Esophagus (tissue), 2 donors: ENCODE measurements at regions not wholly inside any gene's neighbourhood (a gene's known extent, or its start where the extent isn't known, plus 50 kb on each side); places are given as distances from the start of the nearest gene placed in this dataset.

Experiments
- H3K27ac ChIP-seq, 2 donors: one replicate each; pipeline ENCODE4 v1.5.1; 2013; ENCODE audit warnings: low read depth in 2 of 2, mild to moderate bottlenecking in 2 of 2, inconsistent platforms in 1 of 2, low read length in 1 of 2, moderate library complexity in 1 of 2
- H3K27me3 ChIP-seq, 2 donors: one replicate each; pipeline ENCODE4 v1.6.1; 2013; ENCODE audit warnings: low read length in 2 of 2, control low read depth in 1 of 2, mild to moderate bottlenecking in 1 of 2; ENCODE audit not compliant: insufficient read depth in 2 of 2, control insufficient read depth in 1 of 2
- H3K36me3 ChIP-seq, 2 donors: one replicate each; pipeline ENCODE4 v1.6.1; 2013; ENCODE audit warnings: low read length in 1 of 2; ENCODE audit not compliant: control insufficient read depth in 2 of 2, insufficient read depth in 2 of 2
- H3K4me1 ChIP-seq, 2 donors: one replicate each; pipeline ENCODE4 v1.6.1; 2013; ENCODE audit warnings: low read length in 1 of 2; ENCODE audit not compliant: control insufficient read depth in 2 of 2, insufficient read depth in 2 of 2
- H3K4me3 ChIP-seq, 2 donors: one replicate each; pipeline ENCODE4 v1.5.1; 2013; ENCODE audit warnings: low read length in 2 of 2, mild to moderate bottlenecking in 2 of 2, low read depth in 1 of 2, moderate library complexity in 1 of 2
- H3K9me3 ChIP-seq, 2 donors: one replicate each; pipeline ENCODE4 v1.6.1; 2013; ENCODE audit warnings: mild to moderate bottlenecking in 2 of 2, low read depth in 1 of 2, low read length in 1 of 2, moderate library complexity in 1 of 2; ENCODE audit not compliant: control insufficient read depth in 2 of 2, insufficient read depth in 1 of 2
- WGBS, 2 donors: extraction: QIAGEN DNeasy Blood & Tissue Kit; methylation state at CpG; one replicate each; pipeline ENCODE4 v1.1.7; 2013; 5-methylcytosine and 5-hydroxymethylcytosine counted together
- donor health status: healthy with polysubstance abuse.
- donor health status: Bipolar disorder and iron deficiency.

DNA sequence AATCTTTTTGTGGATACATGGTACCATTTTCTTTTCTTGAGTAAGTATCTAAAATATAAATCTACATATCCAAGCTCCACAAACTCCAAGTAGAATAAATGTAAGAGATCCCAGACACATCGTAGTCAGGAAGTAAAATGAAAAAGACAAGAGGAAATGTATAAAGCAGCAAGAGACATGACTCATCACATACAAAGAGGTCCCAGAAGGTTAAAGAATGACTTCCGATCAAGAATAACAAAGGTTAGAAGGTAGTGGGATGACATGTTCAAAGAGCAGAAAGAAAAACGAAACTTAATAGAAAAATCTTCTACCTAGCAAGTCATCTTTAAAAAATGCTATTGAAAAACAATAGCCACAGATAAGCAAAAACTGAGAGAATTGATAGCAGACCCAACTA lies 705.8 kb downstream of the NR2F2 start:
- H3K27me3 ChIP-seq, result no peaks in the 10 kb centered on the region
- H3K4me1 ChIP-seq, result no peaks in the 10 kb centered on the region
- H3K27ac ChIP-seq, result no peak overlapping the region
- H3K36me3 ChIP-seq, result no peaks in the 10 kb centered on the region
- H3K4me3 ChIP-seq, result no peak overlapping the region
- WGBS, 2 donors, result 66% methylated on average over 3 of the region's 3 CpGs
- no peaks in the 10 kb centered on the region for H3K9me3 ChIP-seq

DNA sequence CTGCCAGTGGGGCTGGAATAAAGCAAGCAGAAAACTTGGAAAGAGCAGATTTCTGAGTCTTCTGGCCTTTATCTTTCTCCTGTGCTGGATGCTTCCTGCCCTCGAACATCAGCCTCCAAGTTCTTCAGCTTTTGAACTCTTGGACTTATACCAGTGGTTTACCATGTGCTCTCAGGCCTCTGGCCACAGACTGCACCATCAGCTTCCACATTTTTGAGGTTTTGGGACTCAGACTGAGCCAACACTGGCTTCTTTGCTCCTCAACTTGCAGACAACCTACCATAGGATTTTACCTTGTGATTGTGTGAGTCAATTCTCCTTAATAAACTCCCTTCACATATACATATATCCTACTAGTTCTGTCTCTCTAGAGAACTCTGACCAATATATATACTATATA lies 706.6 kb downstream of the NR2F2 start:
- no peak overlapping the region for H3K27ac ChIP-seq
- H3K4me1 ChIP-seq, result no peaks in the 10 kb centered on the region
- no peaks in the 10 kb centered on the region for H3K36me3 ChIP-seq
- no peaks in the 10 kb centered on the region for H3K9me3 ChIP-seq
- H3K27me3 ChIP-seq, result no peaks in the 10 kb centered on the region
- H3K4me3 ChIP-seq, result no peak overlapping the region
- 39 to 43% methylated on average over 1 of the region's 1 CpG for WGBS, 2 donors

DNA sequence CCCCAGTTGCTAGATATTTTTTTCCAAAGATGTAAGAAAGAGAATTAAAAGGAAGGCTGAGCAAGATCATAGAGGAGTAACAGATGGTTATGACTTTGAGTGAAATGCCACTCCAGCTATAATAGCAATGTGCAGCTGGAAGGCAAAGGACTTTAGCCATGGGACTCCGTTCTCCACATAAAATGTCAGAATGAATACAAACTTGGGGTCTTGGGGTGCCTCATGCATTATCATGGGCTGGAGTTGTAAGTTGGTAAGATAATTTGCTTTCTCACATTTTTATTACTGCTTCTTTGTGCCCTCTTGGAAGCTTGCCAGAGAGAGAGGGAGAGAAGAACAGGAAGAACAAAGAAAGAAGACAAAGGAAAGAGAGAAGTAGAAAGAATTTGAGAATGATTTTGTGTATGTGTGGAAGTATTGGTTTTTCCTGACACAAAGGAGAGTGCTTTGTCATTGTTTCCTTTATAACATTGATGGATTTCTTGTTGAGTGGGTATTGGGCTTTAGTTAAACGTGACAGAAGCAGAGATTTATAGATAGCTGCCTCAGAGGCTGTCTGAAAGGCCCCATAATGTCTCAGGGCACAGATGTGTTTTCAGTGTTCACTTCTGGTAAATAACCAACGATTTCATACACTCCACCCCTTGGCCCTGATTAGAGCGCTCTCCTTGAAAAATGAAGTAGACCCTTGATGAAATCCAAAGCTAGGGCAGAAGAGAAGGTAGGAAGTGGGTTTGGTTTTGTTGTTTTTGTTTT lies 715.3 kb downstream of the NR2F2 start:
- H3K27ac ChIP-seq, result no peak overlapping the region
- WGBS, 2 donors, result 45 to 56% methylated on average over 4 of the region's 4 CpGs
- H3K27me3 ChIP-seq, result no peaks in the 10 kb centered on the region
- H3K36me3 ChIP-seq, result no peaks in the 10 kb centered on the region
- no peak overlapping the region for H3K4me3 ChIP-seq
- H3K9me3 ChIP-seq, result no peaks in the 10 kb centered on the region
- H3K4me1 ChIP-seq, result no peaks in the 10 kb centered on the region

DNA sequence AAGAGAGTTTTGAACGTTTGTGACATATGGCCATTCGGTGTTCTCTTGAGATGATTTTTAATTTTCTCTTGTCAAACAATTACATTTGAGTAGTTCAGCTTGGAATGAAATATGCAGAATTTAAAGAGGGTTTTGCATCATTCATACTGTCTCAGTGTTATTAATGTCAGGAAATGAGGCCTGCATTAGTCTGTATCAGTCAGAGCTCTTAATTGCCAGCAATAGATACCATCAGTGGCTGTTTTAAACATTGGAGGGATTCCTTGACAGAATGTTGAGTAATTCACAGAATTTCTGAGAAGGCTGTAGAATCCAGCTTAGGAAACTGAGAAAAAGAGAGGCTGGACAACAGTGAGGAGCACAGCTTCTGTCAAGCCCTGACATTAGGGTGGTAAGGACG lies 722.0 kb downstream of the NR2F2 start:
- no peak overlapping the region for H3K4me3 ChIP-seq
- WGBS, 2 donors, result 57 to 59% methylated on average over 3 of the region's 3 CpGs

DNA sequence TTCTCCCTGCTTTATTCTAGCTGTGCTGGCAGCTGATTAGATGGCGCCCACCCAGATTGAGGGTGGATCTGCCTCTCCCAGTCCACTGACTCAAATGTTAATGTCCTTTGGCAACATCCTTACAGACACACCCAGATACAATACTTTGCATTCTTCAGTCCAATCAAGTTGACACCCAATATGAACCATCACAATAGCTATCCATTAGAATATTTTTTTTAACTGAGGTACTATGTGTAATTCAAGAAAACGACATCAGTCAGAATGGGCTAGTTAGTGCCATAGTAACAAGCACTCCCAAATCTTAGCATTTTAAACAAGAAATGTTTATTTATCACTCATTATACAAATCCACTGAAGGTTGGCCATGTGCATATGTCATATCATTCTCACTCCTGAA lies 723.1 kb downstream of the NR2F2 start:
- H3K36me3 ChIP-seq, result no peaks in the 10 kb centered on the region
- H3K27ac ChIP-seq, result no peak overlapping the region
- H3K4me3 ChIP-seq, result no peak overlapping the region
- no peaks in the 10 kb centered on the region for H3K4me1 ChIP-seq
- peaks cover 0 to 3% of the 10 kb centered on the region in 2 donors for H3K9me3 ChIP-seq
- no peaks in the 10 kb centered on the region for H3K27me3 ChIP-seq
- WGBS, 2 donors, result 39% methylated on average over 2 of the region's 2 CpGs

More for the DNA sequence above, 722.0 kb downstream of the NR2F2 start:
- H3K4me1 ChIP-seq, result no peaks in the 10 kb centered on the region
- H3K27me3 ChIP-seq, result no peaks in the 10 kb centered on the region
- H3K9me3 ChIP-seq, result peaks cover 0 to 3% of the 10 kb centered on the region in 2 donors
- no peak overlapping the region for H3K27ac ChIP-seq
- no peaks in the 10 kb centered on the region for H3K36me3 ChIP-seq

DNA sequence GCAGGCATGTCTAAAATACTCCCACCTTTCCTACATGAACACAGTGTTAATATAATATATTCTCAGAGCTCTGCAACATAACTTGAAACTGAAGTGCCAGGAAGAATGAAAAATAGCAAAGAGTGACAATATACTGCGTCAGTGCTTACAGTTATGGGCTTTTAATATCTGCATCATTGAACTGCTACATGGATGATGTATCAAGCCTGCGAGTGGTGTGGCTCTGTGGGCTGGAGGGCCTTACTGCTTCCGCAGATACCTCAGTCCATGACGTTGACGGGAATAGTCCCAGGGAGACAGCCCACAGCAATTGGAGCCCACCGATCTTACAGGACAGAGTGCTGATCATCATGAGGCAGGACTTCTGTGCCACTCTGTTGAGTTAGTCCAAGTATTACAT lies 727.0 kb downstream of the NR2F2 start:
- Histone ChIP-seq H3K4me3 (no peak overlapping the region), H3K4me1 (no peaks in the 10 kb centered on the region), H3K36me3 (no peaks in the 10 kb centered on the region), H3K27me3 (no peaks in the 10 kb centered on the region), H3K9me3 (no peaks in the 10 kb centered on the region), H3K27ac (no peak overlapping the region)
- 89 to 92% methylated on average over 6 of the region's 6 CpGs for WGBS, 2 donors

DNA sequence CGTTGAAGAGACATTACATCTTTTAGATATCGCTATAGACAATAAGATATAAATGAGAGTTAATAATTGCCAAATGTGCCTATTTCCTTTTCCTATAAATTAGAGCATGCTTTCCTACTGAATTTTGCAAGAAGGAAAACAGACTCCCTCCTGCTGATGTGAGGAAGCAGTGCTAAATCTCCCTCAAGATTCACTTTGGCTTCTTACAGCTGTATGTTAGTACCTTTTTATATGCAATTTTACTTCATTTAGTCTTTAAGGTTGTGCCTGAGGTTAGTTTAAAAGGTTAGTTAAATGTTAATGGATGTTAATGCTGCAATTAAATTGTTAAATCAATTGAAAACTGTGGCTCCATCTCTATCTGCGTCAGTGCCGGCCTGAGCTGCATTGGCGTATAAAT lies 728.8 kb downstream of the NR2F2 start:
- 79 to 81% methylated on average over 5 of the region's 5 CpGs for WGBS, 2 donors
- no peaks in the 10 kb centered on the region for H3K4me1 ChIP-seq
- H3K4me3 ChIP-seq, result no peak overlapping the region
- no peaks in the 10 kb centered on the region for H3K9me3 ChIP-seq
- H3K27me3 ChIP-seq, result no peaks in the 10 kb centered on the region
- H3K27ac ChIP-seq, result no peak overlapping the region
- no peaks in the 10 kb centered on the region for H3K36me3 ChIP-seq

DNA sequence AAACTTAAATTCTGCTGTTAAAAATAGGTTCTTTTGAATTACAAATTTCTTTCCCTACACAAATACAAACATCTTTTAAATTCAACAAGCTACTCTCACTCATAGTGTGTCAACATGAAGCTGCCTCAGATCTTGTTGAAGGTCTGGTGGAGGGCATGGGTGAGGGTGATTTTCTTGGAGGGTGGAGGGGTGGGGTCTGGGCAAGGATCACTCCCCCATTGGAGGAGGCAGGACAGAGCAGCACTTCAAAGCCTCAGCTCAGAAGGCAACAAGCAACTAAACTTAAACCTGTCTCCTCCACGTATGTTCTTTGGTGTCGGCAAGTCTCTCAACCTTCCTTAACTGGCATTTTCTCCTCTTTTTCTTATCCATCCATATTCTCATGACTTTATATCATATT lies 730.9 kb downstream of the NR2F2 start:
- WGBS, 2 donors, result 47 to 50% methylated on average over 2 of the region's 2 CpGs
- H3K4me3 ChIP-seq, result no peak overlapping the region
- H3K4me1 ChIP-seq, result no peaks in the 10 kb centered on the region
- H3K27me3 ChIP-seq, result no peaks in the 10 kb centered on the region
- no peak overlapping the region for H3K27ac ChIP-seq
- H3K9me3 ChIP-seq, result no peaks in the 10 kb centered on the region
- H3K36me3 ChIP-seq, result no peaks in the 10 kb centered on the region

DNA sequence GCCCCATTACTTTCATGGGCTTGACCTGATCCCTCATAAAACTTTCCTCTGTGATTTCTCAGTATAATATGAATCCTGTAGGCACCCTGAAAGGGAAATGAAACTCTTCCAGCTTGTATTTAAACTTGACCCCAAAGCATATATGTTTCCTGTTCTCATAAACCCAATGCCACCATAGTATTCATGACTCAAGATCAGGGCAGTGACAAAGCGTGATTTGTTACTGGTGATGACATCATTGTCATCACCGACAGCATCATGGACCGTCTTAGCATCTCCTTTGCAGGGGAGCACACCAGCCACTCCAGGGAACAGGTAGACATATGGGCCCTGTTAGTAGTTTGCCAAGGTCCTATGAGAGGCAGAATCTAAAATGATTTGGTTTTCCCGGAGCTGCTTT lies 741.2 kb downstream of the NR2F2 start:
- Histone ChIP-seq H3K9me3 (no peaks in the 10 kb centered on the region), H3K36me3 (no peaks in the 10 kb centered on the region), H3K27ac (no peak overlapping the region), H3K27me3 (no peaks in the 10 kb centered on the region), H3K4me1 (no peaks in the 10 kb centered on the region), H3K4me3 (no peak overlapping the region)
- WGBS, 2 donors, result 84 to 88% methylated on average over 4 of the region's 4 CpGs

DNA sequence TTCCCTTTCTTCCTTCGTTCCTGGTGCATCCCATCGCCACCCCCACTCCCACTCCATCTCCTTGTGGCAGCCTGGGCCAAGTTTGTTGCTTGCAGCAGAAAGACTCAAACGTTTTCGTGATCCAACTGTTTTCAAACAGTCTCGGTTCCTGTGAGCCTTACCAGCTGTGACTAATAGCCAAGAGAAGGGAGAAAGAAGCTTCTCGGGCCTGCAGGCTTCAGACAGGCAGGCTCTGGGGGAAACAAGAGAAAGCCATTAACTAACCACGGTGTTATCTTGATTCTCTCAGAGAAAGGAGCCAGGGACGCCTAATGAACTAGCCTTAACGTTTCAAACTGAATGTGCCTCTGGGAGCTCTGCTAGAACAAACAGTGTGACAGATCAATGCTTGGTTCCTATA lies 742.0 kb downstream of the NR2F2 start:
- no peak overlapping the region for H3K4me3 ChIP-seq
- H3K36me3 ChIP-seq, result no peaks in the 10 kb centered on the region
- H3K4me1 ChIP-seq, result no peaks in the 10 kb centered on the region
- no peaks in the 10 kb centered on the region for H3K9me3 ChIP-seq
- no peak overlapping the region for H3K27ac ChIP-seq
- no peaks in the 10 kb centered on the region for H3K27me3 ChIP-seq
- 32 to 34% methylated on average over 9 of the region's 9 CpGs for WGBS, 2 donors
